ENCODE measurements at regions not wholly inside any gene's neighbourhood (a gene's known extent, or its start where the extent isn't known, plus 50 kb on each side); places are given as distances from the start of the nearest gene placed in this dataset.
"Not testable (repeated sequence)": the region's sequence is repeated elsewhere in the genome, so short reads cannot be mapped to it uniquely, and the experiment has no call there.

DNA sequence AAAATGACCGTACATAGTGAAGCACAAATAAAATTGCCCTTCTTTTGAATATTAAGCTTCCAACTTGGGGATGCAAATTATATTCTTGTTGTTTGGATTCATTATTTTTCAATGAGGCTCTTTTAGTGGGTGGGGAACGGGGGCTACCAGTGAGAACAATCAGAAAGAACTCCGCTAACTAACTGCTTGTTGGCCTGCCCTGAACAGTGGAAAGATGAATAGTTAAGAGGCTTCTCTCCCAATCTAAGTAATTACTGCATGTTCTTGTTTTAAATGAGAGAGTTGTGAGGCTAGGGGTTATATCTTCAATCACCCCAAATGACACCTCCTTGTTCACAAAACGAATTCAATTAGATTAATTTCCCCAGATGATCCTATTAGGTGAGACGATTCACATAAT, 322.0 kb downstream of the FAT3 start:
- no peak for DNase-seq

DNA sequence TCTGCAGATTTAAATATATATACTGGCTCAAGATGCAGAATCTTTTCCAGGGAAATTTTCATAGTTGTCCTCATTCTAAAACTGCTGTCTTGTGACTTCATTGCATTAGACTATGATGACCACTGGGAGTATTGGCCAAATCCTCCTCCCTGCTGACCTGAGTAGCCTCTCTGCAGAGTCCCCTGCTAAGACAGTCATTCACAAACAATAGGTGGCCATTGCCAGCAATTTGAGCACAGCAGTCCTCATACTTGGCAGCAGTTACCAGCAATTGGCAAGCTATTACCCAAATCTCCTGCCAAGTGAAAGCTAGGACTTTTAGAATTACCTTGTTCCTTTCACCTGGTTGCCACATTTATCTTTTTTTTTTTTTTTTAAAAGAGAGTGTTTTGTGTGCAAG, 325.8 kb downstream of the FAT3 start:
- no peak for DNase-seq

- no peak for DNase-seq
These were observed 326.3 kb downstream of the FAT3 start for GRCh38 chr11:92550871-92551270.

GRCh38 chr11:92552942-92553341, 328.3 kb downstream of the FAT3 start:
- peak; percentile 32 for DNase-seq

GRCh38 chr11:92554688-92555087, 330.1 kb downstream of the FAT3 start:
- DNase-seq, result no peak

DNA sequence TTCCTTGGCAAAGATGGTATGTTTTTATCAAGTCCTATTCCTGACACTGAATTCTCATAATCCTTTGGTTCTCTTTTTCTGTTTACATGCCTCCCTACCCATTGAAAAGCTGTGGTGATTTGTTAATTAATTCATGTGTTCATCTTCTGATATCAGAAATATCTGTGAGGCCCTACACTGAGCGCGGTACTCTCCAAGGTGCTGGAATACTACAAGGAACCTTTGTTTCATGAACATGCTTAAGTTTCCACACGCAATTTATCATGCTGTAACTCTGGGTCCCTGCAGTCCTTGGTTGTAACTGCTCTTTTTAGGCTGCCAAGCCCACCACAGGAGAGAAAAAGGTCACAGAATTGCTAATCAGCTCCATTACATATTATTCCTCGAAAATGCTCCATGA, 331.8 kb downstream of the FAT3 start:
- no peak for DNase-seq

DNA sequence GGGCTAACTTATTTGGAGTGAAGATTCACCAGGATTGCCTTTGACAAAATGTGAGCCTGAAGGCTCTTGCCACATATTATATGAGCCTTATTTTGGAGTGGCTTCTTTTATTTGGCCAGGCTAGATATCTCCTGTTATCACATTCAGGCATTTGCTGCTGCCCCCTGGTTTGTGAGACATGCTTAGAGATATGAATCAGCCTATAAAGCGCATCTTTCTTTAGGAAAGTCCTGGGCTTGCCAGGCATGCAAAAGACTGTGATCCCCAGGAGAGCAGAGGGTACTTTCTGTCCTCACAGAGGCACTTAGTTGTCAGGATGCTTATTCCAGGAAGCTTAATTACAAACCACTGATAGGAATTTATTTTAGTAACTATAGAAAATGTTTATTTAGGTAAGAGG, 333.3 kb downstream of the FAT3 start:
- no peak for DNase-seq

- no peak for DNase-seq
These were observed 333.7 kb downstream of the FAT3 start for GRCh38 chr11:92558323-92558722.

DNA sequence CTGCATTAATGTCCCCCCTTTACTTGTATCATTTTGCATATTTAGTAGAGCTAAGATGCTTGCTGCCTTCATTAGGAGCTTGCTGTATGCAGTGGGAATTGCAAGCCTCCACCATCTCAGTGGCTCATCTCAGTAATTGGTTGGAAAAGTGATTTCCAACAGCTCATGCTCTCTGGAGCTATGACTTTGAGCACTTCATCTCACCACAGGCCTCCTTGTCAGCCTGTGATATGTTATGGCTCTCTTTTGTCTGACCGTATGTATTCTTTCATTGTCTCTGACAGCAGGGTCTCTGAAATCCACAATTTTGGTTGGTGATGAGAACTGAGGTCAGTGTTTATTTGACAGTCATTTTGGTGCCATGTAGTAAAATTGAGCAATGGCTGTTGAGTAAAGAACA, 345.1 kb downstream of the FAT3 start:
- no peak for DNase-seq

- no peak for DNase-seq
These were observed 347.9 kb downstream of the FAT3 start for GRCh38 chr11:92572559-92572958.

GRCh38 chr11:92576315-92576714, 351.7 kb downstream of the FAT3 start:
- no peak for DNase-seq

DNA sequence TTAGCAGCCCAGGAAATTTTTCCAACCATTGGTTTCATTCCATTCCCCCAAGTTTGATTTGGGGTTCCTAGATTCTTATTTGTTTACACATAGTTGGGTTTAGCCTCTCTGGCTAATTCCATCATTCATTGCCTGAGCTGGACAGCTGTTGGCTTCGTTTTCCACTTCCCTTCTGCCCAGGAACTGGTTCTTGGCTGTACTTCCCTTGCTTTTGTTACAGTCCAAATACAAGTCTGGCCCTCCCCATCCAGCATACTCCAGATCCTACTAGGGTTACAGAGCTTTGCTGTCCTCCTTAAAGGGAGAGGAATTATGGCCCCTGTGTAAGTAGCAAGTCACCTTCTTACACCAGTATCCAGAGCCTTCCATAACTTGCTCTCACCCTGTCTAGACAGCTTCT, 356.3 kb downstream of the FAT3 start:
- DNase-seq, result no peak

- DNase-seq, result no peak
These were observed 363.8 kb downstream of the FAT3 start for GRCh38 chr11:92588393-92588792.

DNA sequence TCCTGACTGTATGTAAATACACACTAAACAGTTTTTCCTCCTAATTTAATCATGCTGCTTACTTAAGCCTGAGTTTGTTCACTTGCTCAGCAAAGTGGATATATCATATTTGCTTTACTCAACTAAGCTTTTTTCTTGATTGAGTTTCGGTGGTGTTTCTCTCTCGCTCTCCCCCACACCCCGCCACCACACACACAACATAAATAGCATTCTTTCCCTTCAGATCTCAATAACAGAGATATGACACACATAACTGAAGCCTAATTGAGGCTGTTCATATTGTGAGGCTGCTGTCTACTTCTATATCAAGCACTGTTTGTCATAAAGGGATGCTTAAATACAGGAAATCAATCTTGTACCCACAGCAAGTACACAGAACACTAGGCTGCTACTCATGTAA, 364.9 kb downstream of the FAT3 start:
- no peak for DNase-seq

- no peak for DNase-seq
These were observed 366.9 kb downstream of the FAT3 start for GRCh38 chr11:92591521-92591920.

- DNase-seq, result peak; percentile 34
These were observed 369.6 kb downstream of the FAT3 start for GRCh38 chr11:92594251-92594650.

DNA sequence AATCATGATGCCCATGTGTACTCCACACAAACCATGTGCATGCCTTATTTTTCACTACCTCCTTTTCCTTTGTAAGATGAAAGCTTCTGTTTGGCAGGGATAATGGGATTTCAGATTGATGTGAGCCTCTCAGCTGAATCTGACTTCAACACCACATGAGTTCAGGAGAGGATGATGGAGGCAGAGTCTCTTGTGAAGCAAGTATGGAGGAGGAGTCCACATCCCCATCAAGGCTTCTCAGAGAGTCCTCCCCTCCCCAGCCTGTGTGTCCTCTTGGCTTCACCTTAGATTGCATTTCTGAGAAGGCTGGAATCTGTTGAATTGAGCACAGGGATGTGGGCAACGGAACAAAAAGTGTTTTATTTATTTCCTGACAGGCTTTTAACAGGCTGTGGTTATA, 370.4 kb downstream of the FAT3 start:
- no peak for DNase-seq

DNA sequence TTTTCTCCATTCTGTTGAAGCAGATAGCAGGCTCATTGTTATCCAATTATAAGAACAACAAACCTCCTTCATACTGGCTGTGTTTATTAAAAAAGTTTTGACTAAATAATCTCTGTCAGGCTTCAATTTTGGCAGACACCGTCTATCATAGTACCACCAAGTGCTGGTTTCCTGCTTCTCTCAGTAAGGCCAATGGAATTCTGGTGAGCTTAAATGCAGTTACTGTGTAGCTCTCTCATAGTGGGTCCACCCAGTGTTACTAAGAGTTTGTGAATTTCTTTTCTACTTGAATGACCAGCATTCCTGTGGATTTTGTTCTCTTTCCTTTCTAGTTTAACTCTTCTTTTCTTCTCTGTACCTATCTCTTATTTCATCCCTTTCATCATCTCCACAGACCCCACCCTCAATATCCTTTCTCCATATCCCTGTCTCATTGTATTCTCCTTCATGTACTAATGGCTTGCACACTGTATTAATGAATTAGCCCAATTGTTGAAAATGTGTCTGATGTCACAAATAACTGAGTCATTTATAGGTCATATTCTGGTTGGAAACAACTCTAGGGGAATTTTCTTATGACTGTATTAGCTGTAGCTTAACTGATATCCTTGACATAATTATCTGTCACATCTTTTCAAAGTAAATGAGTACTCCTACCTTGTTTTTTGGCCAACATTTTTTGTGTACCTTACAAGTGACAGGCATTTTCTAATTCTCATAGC, 372.1 kb downstream of the FAT3 start:
- peak; percentile 70 for DNase-seq

GRCh38 chr11:92601048-92601447, 368.4 kb upstream of the MTNR1B start:
- DNase-seq, result no peak

DNA sequence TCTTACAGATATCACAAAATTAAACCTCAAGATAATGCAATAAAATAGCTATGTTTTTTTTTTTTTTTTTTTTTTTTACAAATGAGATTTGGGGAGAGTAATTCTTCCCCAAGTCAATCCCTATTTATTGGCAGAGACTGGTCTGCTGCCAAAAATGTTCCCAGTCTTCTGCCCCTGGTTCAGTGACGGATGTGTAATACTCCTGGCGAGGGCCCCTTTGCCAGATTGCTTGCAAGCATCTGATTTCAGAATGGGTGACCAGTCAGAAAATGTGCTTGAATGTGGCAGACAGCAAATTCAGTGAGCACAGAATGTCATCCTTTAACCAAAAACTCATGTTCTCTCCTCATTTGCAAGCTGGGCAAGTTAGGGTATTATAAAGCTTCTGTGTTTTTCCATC, 363.8 kb upstream of the MTNR1B start:
- DNase-seq, result no peak

GRCh38 chr11:92607969-92608722, 361.3 kb upstream of the MTNR1B start:
- no peak for DNase-seq

DNA sequence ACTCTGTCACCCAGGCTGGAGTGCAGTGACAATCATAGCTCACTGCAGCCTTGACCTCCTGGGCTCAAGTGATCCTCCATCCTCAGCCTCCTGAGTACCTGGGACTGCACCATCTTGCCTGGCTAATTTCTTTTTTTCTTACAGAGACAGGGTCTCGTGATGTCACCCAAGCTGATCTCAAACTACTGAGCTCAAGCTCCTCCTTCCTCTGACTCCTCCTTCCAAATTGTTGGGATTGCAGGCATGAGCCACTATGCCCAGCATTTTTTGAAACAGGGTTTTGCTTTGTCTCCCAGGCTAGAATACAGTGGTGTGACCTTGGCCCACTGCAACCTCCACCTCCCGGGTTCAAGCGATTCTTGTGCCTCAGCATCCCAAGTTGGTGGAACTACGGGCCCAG, 358.3 kb upstream of the MTNR1B start:
- DNase-seq, result no peak

- DNase-seq, result not testable (repeated sequence)
These were observed 351.4 kb upstream of the MTNR1B start for GRCh38 chr11:92618020-92618419.

DNA sequence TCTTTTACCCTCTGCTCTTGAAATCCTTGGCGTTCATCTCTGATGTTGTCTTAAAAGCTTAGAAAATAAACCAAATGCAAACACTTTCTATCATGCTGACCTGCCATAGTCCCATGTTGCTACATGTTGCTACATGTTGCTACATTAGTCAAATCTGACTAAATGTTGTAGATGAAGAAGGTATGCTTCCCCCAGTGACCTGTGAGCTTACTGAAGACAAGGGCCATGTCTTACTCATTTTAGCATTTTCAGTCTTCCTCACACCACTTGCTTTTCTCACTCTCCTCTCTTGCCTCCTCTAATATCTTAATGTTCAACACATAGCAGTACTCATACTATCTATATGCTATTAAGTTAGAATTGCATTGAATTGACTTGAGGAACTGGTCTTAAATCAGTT, 346.4 kb upstream of the MTNR1B start:
- DNase-seq, result no peak

DNA sequence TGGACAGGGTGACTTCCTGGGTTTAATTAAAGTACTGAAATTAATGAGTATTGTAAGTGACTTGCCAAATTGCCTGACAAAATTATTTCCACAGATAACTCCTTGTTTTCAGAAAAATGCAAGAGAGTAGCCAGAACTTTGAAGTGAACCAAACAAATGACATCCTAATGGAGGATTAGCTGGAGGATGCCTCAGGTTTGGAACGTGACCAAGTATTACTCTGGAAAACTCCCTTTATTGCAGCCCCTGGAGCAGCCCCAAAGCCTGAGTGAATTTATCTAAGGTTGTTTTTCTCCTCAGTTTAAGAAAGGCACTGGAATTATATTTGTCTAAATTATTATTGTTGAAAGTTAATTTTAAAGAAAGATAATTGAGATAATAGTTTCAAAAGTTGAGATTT, 343.6 kb upstream of the MTNR1B start:
- DNase-seq, result no peak

All from kidney glomerular epithelial cell (primary cell).